ENCODE measurements at regions not wholly inside any gene's neighbourhood (a gene's known extent, or its start where the extent isn't known, plus 50 kb on each side); places are given as distances from the start of the nearest gene placed in this dataset.
"Not testable (repeated sequence)": the region's sequence is repeated elsewhere in the genome, so short reads cannot be mapped to it uniquely, and the experiment has no call there.

- no peak for DNase-seq (ENCODE audit: low spot score)
These were observed 327.1 kb upstream of the VCX start for GRCh38 chrX:7515681-7516413.

- DNase-seq (ENCODE audit: low spot score): no peak
These were observed 327.9 kb upstream of the VCX start for GRCh38 chrX:7514871-7515599.

GRCh38 chrX:7512845-7513244 is 330.1 kb upstream of the VCX start:
- DNase-seq (ENCODE audit: low spot score): no peak

GRCh38 chrX:7503251-7503650 is 339.7 kb upstream of the VCX start:
- no peak for DNase-seq (ENCODE audit: low spot score)

GRCh38 chrX:7500386-7500785 is 342.6 kb upstream of the VCX start:
- no peak for DNase-seq (ENCODE audit: low spot score)

GRCh38 chrX:7486505-7486904 is 338.6 kb upstream of the PUDP start:
- no peak for DNase-seq (ENCODE audit: low spot score)

- DNase-seq (ENCODE audit: low spot score): no peak
These were observed 337.1 kb upstream of the PUDP start for GRCh38 chrX:7485061-7485460.

GRCh38 chrX:7480721-7481120 is 332.8 kb upstream of the PUDP start:
- no peak for DNase-seq (ENCODE audit: low spot score)

- no peak for DNase-seq (ENCODE audit: low spot score)
These were observed 314.2 kb upstream of the PUDP start for GRCh38 chrX:7462110-7462509.

- DNase-seq (ENCODE audit: low spot score): not testable (repeated sequence)
These were observed 313.1 kb upstream of the PUDP start for GRCh38 chrX:7461051-7461450.

GRCh38 chrX:7447801-7448499 is 300.0 kb upstream of the PUDP start:
- DNase-seq (ENCODE audit: low spot score): no peak

GRCh38 chrX:7446815-7447214 is 298.9 kb upstream of the PUDP start:
- no peak for DNase-seq (ENCODE audit: low spot score)

- DNase-seq (ENCODE audit: low spot score): no peak
These were observed 297.0 kb upstream of the PUDP start for GRCh38 chrX:7444967-7445366.

- DNase-seq (ENCODE audit: low spot score): no peak
These were observed 293.6 kb upstream of the PUDP start for GRCh38 chrX:7441586-7441985.

- DNase-seq (ENCODE audit: low spot score): no peak
These were observed 287.9 kb upstream of the PUDP start for GRCh38 chrX:7435822-7436221.

GRCh38 chrX:7432901-7433300 is 284.9 kb upstream of the PUDP start:
- DNase-seq (ENCODE audit: low spot score): no peak

GRCh38 chrX:7420717-7421116 is 272.8 kb upstream of the PUDP start:
- DNase-seq (ENCODE audit: low spot score): no peak

GRCh38 chrX:7414753-7415152 is 266.8 kb upstream of the PUDP start:
- no peak for DNase-seq (ENCODE audit: low spot score)

GRCh38 chrX:7412840-7413239 is 264.9 kb upstream of the PUDP start:
- no peak for DNase-seq (ENCODE audit: low spot score)

- DNase-seq (ENCODE audit: low spot score): no peak
These were observed 261.9 kb upstream of the PUDP start for GRCh38 chrX:7409866-7410265.

GRCh38 chrX:7399373-7399772 is 251.4 kb upstream of the PUDP start:
- no peak for DNase-seq (ENCODE audit: low spot score)

- DNase-seq (ENCODE audit: low spot score): no peak
These were observed 242.5 kb upstream of the PUDP start for GRCh38 chrX:7390441-7390840.

- DNase-seq (ENCODE audit: low spot score): no peak
These were observed 241.6 kb upstream of the PUDP start for GRCh38 chrX:7389576-7389975.
